Spinal cord (tissue), 9 donors: ENCODE measurements at regions not wholly inside any gene's neighbourhood (a gene's known extent, or its start where the extent isn't known, plus 50 kb on each side); places are given as distances from the start of the nearest gene placed in this dataset.

Experiments used
- DNase-seq, 6 donors: peaks; one replicate each; pipeline versions ENCODE4 v3.0.0 to v3.0.0-alpha.2; 2013 to 2015; ENCODE audit warnings: low spot score in 6 of 6, low read depth in 4 of 6
- H3K27ac ChIP-seq: one replicate; pipeline ENCODE4 v1.5.1; 2013; ENCODE audit warnings: low read depth, low read length, control low read depth
- H3K27me3 ChIP-seq: one replicate; pipeline ENCODE4 v1.6.1; 2013; ENCODE audit warnings: low read length; ENCODE audit not compliant: control insufficient read depth, insufficient read depth
- H3K36me3 ChIP-seq: one replicate; pipeline ENCODE4 v1.6.1; 2013; ENCODE audit warnings: low read length; ENCODE audit not compliant: control insufficient read depth, insufficient read depth
- H3K4me1 ChIP-seq: one replicate; pipeline ENCODE4 v1.6.1; 2013; ENCODE audit warnings: low read length; ENCODE audit not compliant: control insufficient read depth, insufficient read depth
- H3K4me3 ChIP-seq: one replicate; pipeline ENCODE4 v1.5.1; 2013; ENCODE audit warnings: low read depth, low read length, control low read depth
- H3K9me3 ChIP-seq: one replicate; pipeline ENCODE4 v1.6.1; 2013; ENCODE audit warnings: low read length; ENCODE audit not compliant: control insufficient read depth, insufficient read depth
- WGBS: methylation state at CpG from one replicate; pipeline ENCODE4 v1.1.5; 2013; ENCODE audit warnings: missing lambda C conversion rate; ENCODE audit not compliant: insufficient coverage; 5-methylcytosine and 5-hydroxymethylcytosine counted together
- donor health status: healthy.

- H3K9me3 ChIP-seq = no peaks in the 10 kb centered on the region
- no peak overlapping the region for H3K4me3 ChIP-seq
- no peaks in the 10 kb centered on the region for H3K27me3 ChIP-seq
- peak in 2 of 6 donors; percentile 16 to 66 for DNase-seq
- no peak overlapping the region for H3K27ac ChIP-seq
- no peaks in the 10 kb centered on the region for H3K4me1 ChIP-seq
- H3K36me3 ChIP-seq = no peaks in the 10 kb centered on the region
- WGBS = 35% methylated on average over 2 of the region's 5 CpGs
Observed at GRCh38 chr5:99320436-99320835, 391.6 kb upstream of the CHD1 start.

GRCh38 chr5:99317136-99317535, 388.3 kb upstream of the CHD1 start:
- DNase-seq = peak in 1 of 6 donors; percentile 38
- Histone ChIP-seq H3K9me3 (no peaks in the 10 kb centered on the region), H3K27ac (no peak overlapping the region), H3K27me3 (no peaks in the 10 kb centered on the region), H3K36me3 (no peaks in the 10 kb centered on the region), H3K4me1 (no peaks in the 10 kb centered on the region), H3K4me3 (no peak overlapping the region)
- no CpG with 5 or more reads among the region's 4 CpGs for WGBS

GRCh38 chr5:99316484-99316883, 387.7 kb upstream of the CHD1 start:
- 60% methylated on average over 1 of the region's 1 CpG for WGBS
- H3K27me3 ChIP-seq = no peaks in the 10 kb centered on the region
- H3K9me3 ChIP-seq = no peaks in the 10 kb centered on the region
- DNase-seq = peak in 1 of 6 donors; percentile 25
- no peak overlapping the region for H3K4me3 ChIP-seq
- H3K27ac ChIP-seq = no peak overlapping the region
- no peaks in the 10 kb centered on the region for H3K36me3 ChIP-seq
- no peaks in the 10 kb centered on the region for H3K4me1 ChIP-seq

- Histone ChIP-seq H3K4me3 (no peak overlapping the region), H3K9me3 (no peaks in the 10 kb centered on the region), H3K27ac (no peak overlapping the region), H3K36me3 (no peaks in the 10 kb centered on the region), H3K4me1 (no peaks in the 10 kb centered on the region), H3K27me3 (no peaks in the 10 kb centered on the region)
- WGBS = no CpG with 5 or more reads among the region's 2 CpGs
- no peak for DNase-seq
Observed at GRCh38 chr5:99315413-99316183, 386.8 kb upstream of the CHD1 start.

GRCh38 chr5:99314721-99315120, 385.9 kb upstream of the CHD1 start:
- Histone ChIP-seq H3K27ac (no peak overlapping the region), H3K9me3 (no peaks in the 10 kb centered on the region), H3K4me3 (no peak overlapping the region), H3K4me1 (no peaks in the 10 kb centered on the region), H3K27me3 (no peaks in the 10 kb centered on the region), H3K36me3 (no peaks in the 10 kb centered on the region)
- 93% methylated on average over 2 of the region's 2 CpGs for WGBS
- DNase-seq = no peak

- no peak overlapping the region for H3K27ac ChIP-seq
- H3K36me3 ChIP-seq = no peaks in the 10 kb centered on the region
- H3K27me3 ChIP-seq = no peaks in the 10 kb centered on the region
- H3K9me3 ChIP-seq = no peaks in the 10 kb centered on the region
- DNase-seq = no peak
- no peaks in the 10 kb centered on the region for H3K4me1 ChIP-seq
- no CpG with 5 or more reads among the region's 1 CpG for WGBS
- H3K4me3 ChIP-seq = no peak overlapping the region
Observed at GRCh38 chr5:99308131-99308530, 379.3 kb upstream of the CHD1 start.

- H3K4me1 ChIP-seq = no peaks in the 10 kb centered on the region
- no peak overlapping the region for H3K4me3 ChIP-seq
- no peaks in the 10 kb centered on the region for H3K9me3 ChIP-seq
- no peaks in the 10 kb centered on the region for H3K36me3 ChIP-seq
- 27% methylated on average over 2 of the region's 4 CpGs for WGBS
- H3K27me3 ChIP-seq = no peaks in the 10 kb centered on the region
- peak in 2 of 6 donors; percentile 14 to 65 for DNase-seq
- no peak overlapping the region for H3K27ac ChIP-seq
Observed at GRCh38 chr5:99305045-99305580, 376.3 kb upstream of the CHD1 start.

GRCh38 chr5:99285606-99286005, 356.8 kb upstream of the CHD1 start:
- Histone ChIP-seq H3K27me3 (no peaks in the 10 kb centered on the region), H3K4me1 (no peaks in the 10 kb centered on the region), H3K4me3 (no peak overlapping the region), H3K9me3 (no peaks in the 10 kb centered on the region), H3K36me3 (no peaks in the 10 kb centered on the region), H3K27ac (no peak overlapping the region)
- no peak for DNase-seq
- no CpG with 5 or more reads among the region's 1 CpG for WGBS

- Histone ChIP-seq H3K27ac (no peak overlapping the region), H3K4me3 (no peak overlapping the region), H3K4me1 (no peaks in the 10 kb centered on the region), H3K27me3 (no peaks in the 10 kb centered on the region), H3K9me3 (no peaks in the 10 kb centered on the region), H3K36me3 (no peaks in the 10 kb centered on the region)
- WGBS = 100% methylated on average over 1 of the region's 1 CpG
- DNase-seq = no peak
Observed at GRCh38 chr5:99275128-99275527, 346.3 kb upstream of the CHD1 start.

- 75% methylated on average over 1 of the region's 2 CpGs for WGBS
- H3K4me1 ChIP-seq = no peaks in the 10 kb centered on the region
- H3K4me3 ChIP-seq = no peak overlapping the region
- H3K27me3 ChIP-seq = no peaks in the 10 kb centered on the region
- H3K27ac ChIP-seq = no peak overlapping the region
- H3K9me3 ChIP-seq = no peaks in the 10 kb centered on the region
- peak in 1 of 6 donors; percentile 68 for DNase-seq
- H3K36me3 ChIP-seq = no peaks in the 10 kb centered on the region
Observed at GRCh38 chr5:99272576-99272975, 343.8 kb upstream of the CHD1 start.
